ENCODE measurements at regions not wholly inside any gene's neighbourhood (a gene's known extent, or its start where the extent isn't known, plus 50 kb on each side); places are given as distances from the start of the nearest gene placed in this dataset.

DNA sequence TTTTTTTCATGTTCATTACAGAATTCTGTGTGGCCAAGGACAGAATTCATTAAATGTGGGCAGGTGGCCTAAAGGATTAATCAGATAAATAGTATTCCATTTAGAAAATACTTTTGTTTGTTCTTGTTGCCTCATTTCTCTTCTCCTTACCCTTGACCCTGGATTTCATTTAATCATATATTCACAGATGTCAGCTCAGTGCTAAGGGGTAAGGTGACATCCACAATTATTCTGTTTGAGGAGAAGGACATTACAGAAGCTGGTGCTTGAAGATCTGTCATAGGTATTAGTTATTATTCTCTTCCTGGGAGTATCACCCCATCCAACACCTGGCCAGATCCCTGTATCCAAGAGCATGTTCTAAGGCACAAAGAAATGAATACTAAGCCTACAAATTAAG is 961.1 kb downstream of the XPNPEP1 start:
- Histone ChIP-seq H3K36me3 (ENCODE audit: control insufficient read depth, insufficient read depth, low read length) (no peaks in the 10 kb centered on the region), H3K18ac (ENCODE audit: low read depth, low read length) (no peak overlapping the region), H2BK120ac (ENCODE audit: low read depth, low read length) (no peak overlapping the region), H3K4me3 (ENCODE audit: insufficient read depth, low read depth, low read length) (no peak overlapping the region), H3K79me1 (ENCODE audit: low read depth in 1 of 2, low read length in 2 of 2) (no peaks in the 10 kb centered on the region), H2BK5ac (ENCODE audit: low read depth, low read length, poor library complexity, severe bottlenecking) (no peak overlapping the region), H3K27me3 (ENCODE audit: control insufficient read depth, insufficient read depth, low read length) (no peaks in the 10 kb centered on the region), H2AFZ (replicated peaks; ENCODE audit: low read length, poor library complexity) (no peak overlapping the region), H2BK15ac (ENCODE audit: low read depth, low read length) (no peak overlapping the region), H4K8ac (ENCODE audit: low read depth in 2 of 2, low read length in 2 of 2) (no peak overlapping the region), H3K4me1 (ENCODE audit: control insufficient read depth, insufficient read depth, low read length) (no peaks in the 10 kb centered on the region), H3K4ac (ENCODE audit: low read depth, low read length) (no peak overlapping the region), H2AK9ac (replicated peaks; ENCODE audit: low read depth, low read length, poor library complexity) (no peak overlapping the region), H3K14ac (replicated peaks; ENCODE audit: low read depth, low read length) (no peak overlapping the region), H4K5ac (ENCODE audit: low read depth, low read length) (no peak overlapping the region), H4K91ac (ENCODE audit: insufficient read depth, low read depth, low read length) (no peak overlapping the region), H3K4me2 (ENCODE audit: low read depth, low read length) (no peak overlapping the region), H3K9me3 (ENCODE audit: control insufficient read depth, insufficient read depth, low read length) (no peaks in the 10 kb centered on the region), H2AK5ac (ENCODE audit: low read depth, low read length) (no peak overlapping the region), H3K9ac (ENCODE audit: low read depth, low read length) (no peak overlapping the region), H4K20me1 (ENCODE audit: insufficient read depth, low read length) (no peaks in the 10 kb centered on the region), H3K23ac (ENCODE audit: low read depth, low read length) (no peak overlapping the region), H3K9me1 (ENCODE audit: insufficient read depth, low read length) (no peaks in the 10 kb centered on the region), H3K27ac (ENCODE audit: insufficient read depth, low read length) (no peak overlapping the region), H2BK20ac (ENCODE audit: low read depth, low read length) (no peak overlapping the region), H3K56ac (ENCODE audit: extremely low read depth, insufficient read depth, low read length) (no peak overlapping the region)
- ChIA-PET CTCF (no interaction called here), POLR2A (ENCODE audit: unreplicated experiment) (no interaction called here)
- dilution Hi-C loops (cut with HindIII; ENCODE audit: low sequenced_read_pairs, unreplicated experiment): no loop called here
- no TSS peak for BruUV-seq (replicated peaks)
- ATAC-seq (ENCODE audit: low read depth) (no peak), DNase-seq (no peak)
- intact Hi-C loops (cut with micrococcal nuclease): no loop called here
- in situ Hi-C loops (cut with MboI; ENCODE audit: low sequenced_read_pairs): no loop called here
- no peak for TF ChIP-seq POLR2A (IDR thresholded peaks at IDR 0.05; ENCODE audit: low read depth, low read length)
- TF ChIP-seq BHLHE40 (IDR thresholded peaks at IDR 0.05; ENCODE audit: low read depth, low read length): no peak
- TF ChIP-seq, protein P1, sequence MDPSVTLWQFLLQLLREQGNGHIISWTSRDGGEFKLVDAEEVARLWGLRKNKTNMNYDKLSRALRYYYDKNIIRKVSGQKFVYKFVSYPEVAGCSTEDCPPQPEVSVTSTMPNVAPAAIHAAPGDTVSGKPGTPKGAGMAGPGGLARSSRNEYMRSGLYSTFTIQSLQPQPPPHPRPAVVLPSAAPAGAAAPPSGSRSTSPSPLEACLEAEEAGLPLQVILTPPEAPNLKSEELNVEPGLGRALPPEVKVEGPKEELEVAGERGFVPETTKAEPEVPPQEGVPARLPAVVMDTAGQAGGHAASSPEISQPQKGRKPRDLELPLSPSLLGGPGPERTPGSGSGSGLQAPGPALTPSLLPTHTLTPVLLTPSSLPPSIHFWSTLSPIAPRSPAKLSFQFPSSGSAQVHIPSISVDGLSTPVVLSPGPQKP (IDR thresholded peaks at IDR 0.05; ENCODE audit: borderline replicate concordance, low read depth, low read length): no peak
- no peak for TF ChIP-seq FOS (IDR thresholded peaks at IDR 0.05; ENCODE audit: low read depth, low read length)
- no peak for TF ChIP-seq SMC3 (IDR thresholded peaks at IDR 0.05; ENCODE audit: low read depth, low read length)
- no peak for TF ChIP-seq CHD1 (IDR thresholded peaks at IDR 0.05; ENCODE audit: low read depth, low read length)
- TF ChIP-seq, protein P2, sequence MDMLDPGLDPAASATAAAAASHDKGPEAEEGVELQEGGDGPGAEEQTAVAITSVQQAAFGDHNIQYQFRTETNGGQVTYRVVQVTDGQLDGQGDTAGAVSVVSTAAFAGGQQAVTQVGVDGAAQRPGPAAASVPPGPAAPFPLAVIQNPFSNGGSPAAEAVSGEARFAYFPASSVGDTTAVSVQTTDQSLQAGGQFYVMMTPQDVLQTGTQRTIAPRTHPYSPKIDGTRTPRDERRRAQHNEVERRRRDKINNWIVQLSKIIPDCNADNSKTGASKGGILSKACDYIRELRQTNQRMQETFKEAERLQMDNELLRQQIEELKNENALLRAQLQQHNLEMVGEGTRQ (IDR thresholded peaks at IDR 0.05; ENCODE audit: low read depth, low read length): no peak
- no peak for TF ChIP-seq RCOR1 (IDR thresholded peaks at IDR 0.05; ENCODE audit: insufficient replicate concordance, low read length)
- TF ChIP-seq MAFK (IDR thresholded peaks at IDR 0.05; ENCODE audit: low read depth, low read length): no peak
- TF ChIP-seq, protein P3, sequence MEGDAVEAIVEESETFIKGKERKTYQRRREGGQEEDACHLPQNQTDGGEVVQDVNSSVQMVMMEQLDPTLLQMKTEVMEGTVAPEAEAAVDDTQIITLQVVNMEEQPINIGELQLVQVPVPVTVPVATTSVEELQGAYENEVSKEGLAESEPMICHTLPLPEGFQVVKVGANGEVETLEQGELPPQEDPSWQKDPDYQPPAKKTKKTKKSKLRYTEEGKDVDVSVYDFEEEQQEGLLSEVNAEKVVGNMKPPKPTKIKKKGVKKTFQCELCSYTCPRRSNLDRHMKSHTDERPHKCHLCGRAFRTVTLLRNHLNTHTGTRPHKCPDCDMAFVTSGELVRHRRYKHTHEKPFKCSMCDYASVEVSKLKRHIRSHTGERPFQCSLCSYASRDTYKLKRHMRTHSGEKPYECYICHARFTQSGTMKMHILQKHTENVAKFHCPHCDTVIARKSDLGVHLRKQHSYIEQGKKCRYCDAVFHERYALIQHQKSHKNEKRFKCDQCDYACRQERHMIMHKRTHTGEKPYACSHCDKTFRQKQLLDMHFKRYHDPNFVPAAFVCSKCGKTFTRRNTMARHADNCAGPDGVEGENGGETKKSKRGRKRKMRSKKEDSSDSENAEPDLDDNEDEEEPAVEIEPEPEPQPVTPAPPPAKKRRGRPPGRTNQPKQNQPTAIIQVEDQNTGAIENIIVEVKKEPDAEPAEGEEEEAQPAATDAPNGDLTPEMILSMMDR (conservative IDR thresholded peaks at IDR 0.05; ENCODE audit: low read depth, low read length): no peak
- TF ChIP-seq RAD21 (IDR thresholded peaks at IDR 0.05; ENCODE audit: low read length): no peak
- TF ChIP-seq RFX5 (IDR thresholded peaks at IDR 0.05; ENCODE audit: low read depth, low read length): no peak
- no peak for TF ChIP-seq NFE2L2 (IDR thresholded peaks at IDR 0.05; ENCODE audit: low read depth, low read length)
- no peak for TF ChIP-seq CEBPB (IDR thresholded peaks at IDR 0.05; ENCODE audit: low read depth, low read length)

All from IMR-90 (cell line).